Breast epithelium (tissue), 3 donors: ENCODE measurements at regions not wholly inside any gene's neighbourhood (a gene's known extent, or its start where the extent isn't known, plus 50 kb on each side); places are given as distances from the start of the nearest gene placed in this dataset.

Source experiments
- CTCF ChIP-seq, 3 donors: fragments of 450-650 bp; IDR thresholded peaks; one replicate each; pipeline ENCODE4 v1.5.1; 2016 to 2017; ENCODE audit warnings: antibody characterized with exemption in 3 of 3, mild to moderate bottlenecking in 3 of 3, moderate library complexity in 3 of 3
- POLR2A ChIP-seq: fragments of 450-650 bp; IDR thresholded peaks from one replicate; pipeline ENCODE4 v1.6.1; 2016; ENCODE audit warnings: antibody characterized with exemption, mild to moderate bottlenecking, moderate library complexity

GRCh38 chr20:39258253-39258652, 296.1 kb downstream of the DHX35 start:
- no peak for TF ChIP-seq CTCF (IDR thresholded peaks at IDR 0.05)
- no peak for TF ChIP-seq POLR2A
